ENCODE measurements at regions not wholly inside any gene's neighbourhood (a gene's known extent, or its start where the extent isn't known, plus 50 kb on each side); places are given as distances from the start of the nearest gene placed in this dataset.

- Histone ChIP-seq H3K9ac (ENCODE audit: low read depth in 1 of 2, low read length in 2 of 2) (no peak overlapping the region), H3K9me3 (ENCODE audit: control insufficient read depth in 4 of 4, low read length in 3 of 4) (no peaks in the 10 kb centered on the region), H3K36me3 (ENCODE audit: control insufficient read depth in 4 of 4, insufficient read depth in 3 of 4, low read depth in 1 of 4, low read length in 3 of 4) (no peaks in the 10 kb centered on the region), H3K4me1 (ENCODE audit: control insufficient read depth in 4 of 4, insufficient read depth in 4 of 4, low read length in 3 of 4) (no peaks in the 10 kb centered on the region), H3K27me3 (ENCODE audit: control insufficient read depth in 4 of 4, insufficient read depth in 4 of 4, low read length in 3 of 4) (no peaks in the 10 kb centered on the region), H3K27ac (ENCODE audit: low read depth in 1 of 2, low read length in 2 of 2) (no peak overlapping the region), H3K4me3 (ENCODE audit: low read depth in 1 of 3, low read length in 3 of 3) (no peak overlapping the region)
- TF ChIP-seq TAF1 (conservative IDR thresholded peaks at IDR 0.05) (no peak), HNF4A (conservative IDR thresholded peaks at IDR 0.05) (no peak), REST (IDR thresholded peaks at IDR 0.05) (no peak), CTCF (IDR thresholded peaks at IDR 0.05; ENCODE audit: low read depth, low read length, missing input control) (no peak)
- DNase-seq (ENCODE audit: low spot score): no peak
- 81% methylated on average over 8 of the region's 8 CpGs for WGBS
Observed at GRCh38 chr6:165913676-165914570, 250.9 kb upstream of the PDE10A start.

- DNase-seq (ENCODE audit: low spot score): no peak
- no peaks in the 10 kb centered on the region for H3K9me3 ChIP-seq (ENCODE audit: control insufficient read depth in 4 of 4, low read length in 3 of 4)
- no peak overlapping the region for H3K4me3 ChIP-seq (ENCODE audit: low read depth in 1 of 3, low read length in 3 of 3)
- no peaks in the 10 kb centered on the region for H3K27me3 ChIP-seq (ENCODE audit: control insufficient read depth in 4 of 4, insufficient read depth in 4 of 4, low read length in 3 of 4)
- 62% methylated on average over 11 of the region's 11 CpGs for WGBS
- no peak overlapping the region for H3K27ac ChIP-seq (ENCODE audit: low read depth in 1 of 2, low read length in 2 of 2)
- no peaks in the 10 kb centered on the region for H3K36me3 ChIP-seq (ENCODE audit: control insufficient read depth in 4 of 4, insufficient read depth in 3 of 4, low read depth in 1 of 4, low read length in 3 of 4)
- no peaks in the 10 kb centered on the region for H3K4me1 ChIP-seq (ENCODE audit: control insufficient read depth in 4 of 4, insufficient read depth in 4 of 4, low read length in 3 of 4)
- H3K9ac ChIP-seq (ENCODE audit: low read depth in 1 of 2, low read length in 2 of 2): no peak overlapping the region
- TF ChIP-seq JUND (IDR thresholded peaks at IDR 0.05) (no peak), MAX (IDR thresholded peaks at IDR 0.05) (no peak), GABPA (IDR thresholded peaks at IDR 0.05 in 1 of 2, conservative IDR thresholded peaks at IDR 0.05 in 1 of 2) (no peak), YY1 (IDR thresholded peaks at IDR 0.05) (no peak), RAD21 (IDR thresholded peaks at IDR 0.05) (no peak), RXRA (IDR thresholded peaks at IDR 0.05) (no peak), NR2F2 (IDR thresholded peaks at IDR 0.05) (no peak), FOXA1 (IDR thresholded peaks at IDR 0.05) (no peak), CTCF (IDR thresholded peaks at IDR 0.05; ENCODE audit: low read depth, low read length, missing input control) (no peak), FOXA2 (IDR thresholded peaks at IDR 0.05) (no peak), HNF4A (conservative IDR thresholded peaks at IDR 0.05) (no peak), TAF1 (conservative IDR thresholded peaks at IDR 0.05) (no peak), SP1 (IDR thresholded peaks at IDR 0.05) (no peak), EGR1 (IDR thresholded peaks at IDR 0.05; ENCODE audit: low read depth in 2 of 2) (no peak), HNF4G (IDR thresholded peaks at IDR 0.05) (no peak), REST (IDR thresholded peaks at IDR 0.05) (no peak)
Observed at GRCh38 chr6:165910184-165910966, 247.3 kb upstream of the PDE10A start.
